OCI-LY7 (cell line): ENCODE measurements at regions not wholly inside any gene's neighbourhood (a gene's known extent, or its start where the extent isn't known, plus 50 kb on each side); places are given as distances from the start of the nearest gene placed in this dataset.

Source experiments
- BruUV-seq: library from RNA; stranded (reverse); fragments of 400-500 nt; replicated peaks from 2 replicates; lab custom pipeline; 2021; lab: Mats Ljungman, UMichigan
- CTCF ChIA-PET: fragments of 300-600 bp; sonication (Branson Sonifier 250); formaldehyde crosslinking; loops from one replicate; lab custom pipeline; 2022; ENCODE audit warnings: antibody characterized with exemption; ENCODE audit not compliant: unreplicated experiment; lab: Charles Lee
- POLR2A ChIA-PET: fragments of 300-600 bp; sonication (Branson Sonifier 250); formaldehyde crosslinking; loops from one replicate; lab custom pipeline; 2022; ENCODE audit warnings: antibody characterized with exemption; lab: Charles Lee
- DNase-seq: peaks from one replicate; pipeline ENCODE4 v3.0.0-alpha.2; 2015; ENCODE audit warnings: low spot score
- H2AFZ ChIP-seq: fragments of 200-600 bp; sonication (generic), shearing (Covaris generic); 2 replicates; pipeline ENCODE4 v1.6.1; 2014; ENCODE audit warnings: mild to moderate bottlenecking, antibody characterized with exemption, low read length, moderate library complexity
- H3K27ac ChIP-seq: fragments of 200-600 bp; sonication (generic); 2 replicates; pipeline ENCODE4 v1.5.1; 2014; ENCODE audit warnings: mixed run types, low read depth, mild to moderate bottlenecking, moderate library complexity, low read length, inconsistent platforms; ENCODE audit not compliant: poor library complexity, severe bottlenecking
- H3K36me3 ChIP-seq: fragments of 200-600 bp; sonication (generic); 2 replicates; pipeline ENCODE4 v1.6.1; 2014; ENCODE audit warnings: mild to moderate bottlenecking, antibody characterized with exemption, low read length, moderate library complexity, mixed read lengths; ENCODE audit not compliant: insufficient read depth
- H3K4me1 ChIP-seq: fragments of 200-600 bp; sonication (generic); 2 replicates; pipeline ENCODE4 v1.5.1; 2014; ENCODE audit warnings: mild to moderate bottlenecking, low read length; ENCODE audit not compliant: insufficient read depth, poor library complexity, severe bottlenecking
- H3K4me2 ChIP-seq: fragments of 200-600 bp; sonication (generic); 2 replicates; pipeline ENCODE4 v1.6.1; 2014; ENCODE audit warnings: mild to moderate bottlenecking, low read length
- H3K4me3 ChIP-seq: fragments of 200-600 bp; sonication (generic); 2 replicates; pipeline ENCODE4 v1.5.1; 2014; ENCODE audit warnings: mild to moderate bottlenecking, low read depth, low read length; ENCODE audit not compliant: poor library complexity, severe bottlenecking
- H3K79me2 ChIP-seq: fragments of 200-600 bp; sonication (generic); 2 replicates; pipeline ENCODE4 v1.6.1; 2016; ENCODE audit warnings: low read depth, mild to moderate bottlenecking, low read length, moderate library complexity, mixed read lengths; ENCODE audit not compliant: insufficient read depth
- H3K9me2 ChIP-seq: fragments of 200-600 bp; sonication (generic); 2 replicates; pipeline ENCODE4 v1.6.1; 2016; ENCODE audit warnings: mild to moderate bottlenecking, low read length, mixed read lengths; ENCODE audit not compliant: insufficient read depth
- H3K9me3 ChIP-seq: fragments of 200-600 bp; sonication (generic); 2 replicates; pipeline ENCODE4 v1.6.1; 2014; ENCODE audit warnings: mild to moderate bottlenecking, mixed run types, low read length, mixed read lengths
- H4K20me1 ChIP-seq: fragments of 200-600 bp; sonication (generic); 2 replicates; pipeline ENCODE4 v1.6.1; 2014; ENCODE audit warnings: mild to moderate bottlenecking, antibody characterized with exemption, low read length, moderate library complexity, mixed read lengths; ENCODE audit not compliant: insufficient read depth
- EZH2phosphoT487 ChIP-seq: fragments of 200-600 bp; sonication (generic); IDR thresholded peaks from 2 replicates; pipeline ENCODE4 v1.6.1; 2018; ENCODE audit warnings: low read depth, borderline replicate concordance, mild to moderate bottlenecking, mixed run types, antibody characterized with exemption, low read length, moderate library complexity, mixed read lengths
- intact Hi-C: fragments of 100-400 bp; cut with micrococcal nuclease; formaldehyde crosslinking; loops from one replicate; pipeline ENCODE4 v1.10.0; 2022; ENCODE audit not compliant: unreplicated experiment
- TF ChIP-seq, protein P1 (sequence below): fragments of 200-600 bp; sonication (generic); conservative IDR thresholded peaks from 2 replicates; pipeline ENCODE4 v1.5.1; 2014; ENCODE audit warnings: mild to moderate bottlenecking, antibody characterized with exemption, low read length, moderate library complexity, mixed read lengths

DNA sequence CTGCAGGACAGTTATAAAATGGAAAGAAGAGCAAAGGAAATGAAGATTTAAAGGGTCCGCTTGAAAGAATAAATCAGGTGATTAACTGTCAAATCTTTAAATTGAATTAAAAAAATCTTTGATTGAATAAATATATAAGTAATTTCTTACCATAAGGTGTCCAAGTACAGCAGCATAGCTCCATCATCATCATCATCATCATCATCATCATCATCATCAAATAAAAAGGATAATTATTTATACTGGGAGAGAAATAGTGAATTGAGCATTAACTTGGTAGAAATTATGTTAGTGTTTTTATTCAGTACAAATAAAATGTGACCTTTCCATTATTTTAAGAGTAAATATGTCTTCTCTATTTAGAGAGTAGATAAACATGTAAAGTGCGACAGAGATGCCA, 745.6 kb upstream of the MARCKS start:
- H3K4me2 ChIP-seq = no peak overlapping the region
- H2AFZ ChIP-seq = no peak overlapping the region
- TF ChIP-seq, protein P1, sequence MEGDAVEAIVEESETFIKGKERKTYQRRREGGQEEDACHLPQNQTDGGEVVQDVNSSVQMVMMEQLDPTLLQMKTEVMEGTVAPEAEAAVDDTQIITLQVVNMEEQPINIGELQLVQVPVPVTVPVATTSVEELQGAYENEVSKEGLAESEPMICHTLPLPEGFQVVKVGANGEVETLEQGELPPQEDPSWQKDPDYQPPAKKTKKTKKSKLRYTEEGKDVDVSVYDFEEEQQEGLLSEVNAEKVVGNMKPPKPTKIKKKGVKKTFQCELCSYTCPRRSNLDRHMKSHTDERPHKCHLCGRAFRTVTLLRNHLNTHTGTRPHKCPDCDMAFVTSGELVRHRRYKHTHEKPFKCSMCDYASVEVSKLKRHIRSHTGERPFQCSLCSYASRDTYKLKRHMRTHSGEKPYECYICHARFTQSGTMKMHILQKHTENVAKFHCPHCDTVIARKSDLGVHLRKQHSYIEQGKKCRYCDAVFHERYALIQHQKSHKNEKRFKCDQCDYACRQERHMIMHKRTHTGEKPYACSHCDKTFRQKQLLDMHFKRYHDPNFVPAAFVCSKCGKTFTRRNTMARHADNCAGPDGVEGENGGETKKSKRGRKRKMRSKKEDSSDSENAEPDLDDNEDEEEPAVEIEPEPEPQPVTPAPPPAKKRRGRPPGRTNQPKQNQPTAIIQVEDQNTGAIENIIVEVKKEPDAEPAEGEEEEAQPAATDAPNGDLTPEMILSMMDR = no peak
- no peak for TF ChIP-seq EZH2phosphoT487
- ChIA-PET CTCF (no interaction called here), POLR2A (interaction anchor here (0.7 kb wide), 1 partner anchor 234 kb away, joined by 3 read pairs; no protein-coding TSS in a partner anchor)
- H3K9me2 ChIP-seq = no peaks in the 10 kb centered on the region
- H3K79me2 ChIP-seq = no peaks in the 10 kb centered on the region
- BruUV-seq = no TSS peak
- H3K9me3 ChIP-seq = no peaks in the 10 kb centered on the region
- no peaks in the 10 kb centered on the region for H3K36me3 ChIP-seq
- H3K4me1 ChIP-seq = no peaks in the 10 kb centered on the region
- no peak overlapping the region for H3K4me3 ChIP-seq
- no peak overlapping the region for H3K27ac ChIP-seq
- intact Hi-C loops = no loop called here
- no peak for DNase-seq
- no peaks in the 10 kb centered on the region for H4K20me1 ChIP-seq

DNA sequence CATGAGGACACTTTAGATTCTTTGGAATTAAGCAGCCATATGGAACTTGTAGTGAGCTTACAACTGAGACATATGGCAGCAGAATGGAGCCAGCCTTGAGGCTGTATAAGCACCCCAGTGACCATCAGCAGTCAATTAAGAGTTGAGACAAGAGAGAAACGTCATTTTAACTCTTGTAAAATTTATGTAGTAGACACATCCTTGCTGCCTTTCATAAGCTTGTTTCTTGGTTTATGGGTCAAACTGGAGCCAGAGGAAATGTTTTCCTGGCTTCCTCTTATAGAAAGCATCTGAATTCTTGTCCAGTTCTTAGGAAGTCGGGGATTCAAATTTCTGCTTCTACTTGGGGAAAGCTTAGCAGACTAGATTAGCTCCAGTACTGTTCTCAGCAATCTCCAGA, 745.1 kb upstream of the MARCKS start:
- Histone ChIP-seq H3K9me3 (no peaks in the 10 kb centered on the region), H2AFZ (no peak overlapping the region), H3K36me3 (no peaks in the 10 kb centered on the region), H3K4me1 (no peaks in the 10 kb centered on the region), H4K20me1 (no peaks in the 10 kb centered on the region), H3K79me2 (no peaks in the 10 kb centered on the region), H3K4me2 (no peak overlapping the region), H3K27ac (no peak overlapping the region), H3K9me2 (no peaks in the 10 kb centered on the region), H3K4me3 (no peak overlapping the region)
- TF ChIP-seq, protein P1 = no peak
- no peak for TF ChIP-seq EZH2phosphoT487
- ChIA-PET POLR2A (interaction anchor here (0.7 kb wide), 1 partner anchor 235 kb away, joined by 3 read pairs; no protein-coding TSS in a partner anchor), CTCF (no interaction called here)
- BruUV-seq = no TSS peak
- DNase-seq = no peak
- intact Hi-C loops = no loop called here

DNA sequence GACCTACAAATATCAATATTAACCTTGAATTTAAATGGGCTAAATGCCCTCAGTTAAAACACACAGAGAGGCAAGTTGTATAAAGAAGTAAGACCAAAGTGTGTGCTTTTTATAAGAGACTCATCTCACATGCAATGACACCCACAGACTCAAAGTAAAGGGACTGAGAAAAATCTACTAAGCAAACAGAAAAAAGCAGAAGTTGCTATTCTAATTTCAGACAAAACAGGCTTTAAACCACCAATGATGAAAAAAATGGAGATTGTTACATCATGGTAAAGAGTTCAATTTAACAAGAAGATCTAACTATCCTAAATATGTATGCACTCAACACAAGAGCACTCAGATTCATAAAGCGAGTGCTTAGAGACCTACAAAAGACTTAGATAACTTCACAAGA, 741.9 kb upstream of the MARCKS start:
- no peaks in the 10 kb centered on the region for H3K79me2 ChIP-seq
- BruUV-seq = no TSS peak
- POLR2A ChIA-PET = interaction anchor here (1.2 kb wide), 1 partner anchor 1649 kb away, joined by 3 read pairs; no protein-coding TSS in a partner anchor
- no peak overlapping the region for H2AFZ ChIP-seq
- H3K4me1 ChIP-seq = no peaks in the 10 kb centered on the region
- no peaks in the 10 kb centered on the region for H3K36me3 ChIP-seq
- H3K4me2 ChIP-seq = no peak overlapping the region
- CTCF ChIA-PET = no interaction called here
- TF ChIP-seq EZH2phosphoT487 = no peak
- TF ChIP-seq, protein P1 = no peak
- intact Hi-C loops = no loop called here
- H4K20me1 ChIP-seq = no peaks in the 10 kb centered on the region
- H3K4me3 ChIP-seq = no peak overlapping the region
- no peak for DNase-seq
- H3K9me3 ChIP-seq = no peaks in the 10 kb centered on the region
- H3K9me2 ChIP-seq = no peaks in the 10 kb centered on the region
- no peak overlapping the region for H3K27ac ChIP-seq
